GM23338 (cell line): ENCODE measurements at regions not wholly inside any gene's neighbourhood (a gene's known extent, or its start where the extent isn't known, plus 50 kb on each side); places are given as distances from the start of the nearest gene placed in this dataset.

Experiments
- POLR2AphosphoS5 ChIP-seq: IDR thresholded peaks from 2 replicates; pipeline ENCODE4 v1.6.1; 2016; ENCODE audit warnings: antibody characterized with exemption, low read depth
- STAT1 ChIP-seq: IDR thresholded peaks from one replicate; pipeline ENCODE4 v1.6.1; 2016; ENCODE audit warnings: antibody characterized with exemption; ENCODE audit not compliant: unreplicated experiment
- TF ChIP-seq, protein P1 (sequence below), 2 experiments: fragments of 200-600 bp in 1 of 2; sonication (generic) in 1 of 2; conservative IDR thresholded peaks; 2 replicates each; pipeline versions ENCODE4 v1.5.1 to v1.6.1; 2016 to 2017; ENCODE audit warnings: antibody characterized with exemption in 2 of 2, low read depth in 2 of 2, mild to moderate bottlenecking in 2 of 2, moderate library complexity in 1 of 2

DNA sequence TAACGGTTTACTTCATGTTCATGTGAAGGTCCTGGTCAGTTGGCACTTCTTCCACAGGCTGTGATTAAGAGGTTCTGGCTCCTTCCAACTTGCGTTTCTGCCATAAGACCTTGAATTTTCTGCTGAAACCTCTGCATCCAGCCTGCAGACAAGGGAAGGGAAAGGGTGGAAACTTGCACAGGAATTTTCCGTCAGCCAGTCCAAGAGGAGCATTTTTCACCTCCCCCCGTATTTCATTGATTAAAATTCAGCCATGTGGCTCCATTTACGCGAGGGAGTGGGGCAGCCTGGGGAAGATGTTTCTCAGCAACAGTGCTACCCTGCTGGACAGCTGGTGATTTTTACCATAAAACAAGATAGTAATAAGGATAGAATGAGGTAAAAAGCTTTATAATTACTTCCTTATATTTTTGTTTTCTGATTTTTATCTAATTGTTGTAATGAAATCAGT is 101.5 kb upstream of the SMIM36 start:
- TF ChIP-seq, protein P1, sequence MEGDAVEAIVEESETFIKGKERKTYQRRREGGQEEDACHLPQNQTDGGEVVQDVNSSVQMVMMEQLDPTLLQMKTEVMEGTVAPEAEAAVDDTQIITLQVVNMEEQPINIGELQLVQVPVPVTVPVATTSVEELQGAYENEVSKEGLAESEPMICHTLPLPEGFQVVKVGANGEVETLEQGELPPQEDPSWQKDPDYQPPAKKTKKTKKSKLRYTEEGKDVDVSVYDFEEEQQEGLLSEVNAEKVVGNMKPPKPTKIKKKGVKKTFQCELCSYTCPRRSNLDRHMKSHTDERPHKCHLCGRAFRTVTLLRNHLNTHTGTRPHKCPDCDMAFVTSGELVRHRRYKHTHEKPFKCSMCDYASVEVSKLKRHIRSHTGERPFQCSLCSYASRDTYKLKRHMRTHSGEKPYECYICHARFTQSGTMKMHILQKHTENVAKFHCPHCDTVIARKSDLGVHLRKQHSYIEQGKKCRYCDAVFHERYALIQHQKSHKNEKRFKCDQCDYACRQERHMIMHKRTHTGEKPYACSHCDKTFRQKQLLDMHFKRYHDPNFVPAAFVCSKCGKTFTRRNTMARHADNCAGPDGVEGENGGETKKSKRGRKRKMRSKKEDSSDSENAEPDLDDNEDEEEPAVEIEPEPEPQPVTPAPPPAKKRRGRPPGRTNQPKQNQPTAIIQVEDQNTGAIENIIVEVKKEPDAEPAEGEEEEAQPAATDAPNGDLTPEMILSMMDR (conservative IDR thresholded peaks at IDR 0.05; ENCODE audit: low read depth in 2 of 2) = no peak
- TF ChIP-seq STAT1 (no peak), POLR2AphosphoS5 (no peak)
